H1 (cell line): ENCODE measurements at regions not wholly inside any gene's neighbourhood (a gene's known extent, or its start where the extent isn't known, plus 50 kb on each side); places are given as distances from the start of the nearest gene placed in this dataset.

Experiments
- CTCF ChIA-PET: fragments of 300-600 bp; sonication (Branson Sonifier 250); formaldehyde crosslinking; loops from one replicate; lab custom pipeline; 2021; ENCODE audit not compliant: partially characterized antibody; lab: Charles Lee
- POLR2A ChIA-PET: fragments of 300-600 bp; sonication (Branson Sonifier 250); formaldehyde crosslinking; loops from one replicate; lab custom pipeline; 2021; ENCODE audit warnings: inconsistent platforms; ENCODE audit not compliant: partially characterized antibody; lab: Charles Lee
- DNase-seq, 2 experiments: peaks; one replicate each; pipeline versions ENCODE4 v3.0.0 to v3.0.0-alpha.2; 2010 to 2022; ENCODE audit warnings: low spot score in 2 of 2, low read depth in 1 of 2, mixed read lengths in 1 of 2
- FAIRE-seq: peaks from 2 replicates; lab custom pipeline; 2011; peaks lifted over from hg19 to GRCh38; lab: Jason Lieb, UNC
- H2AFZ ChIP-seq: 2 replicates; pipeline ENCODE4 v1.8.1; 2012; ENCODE audit warnings: low read length, inconsistent platforms
- H2AK5ac ChIP-seq: 2 replicates; pipeline ENCODE4 v1.6.1; 2013; ENCODE audit warnings: low read depth, low read length
- H2BK120ac ChIP-seq: replicated peaks from 2 replicates; pipeline ENCODE3; 2013; ENCODE audit warnings: low read depth, low read length, inconsistent platforms
- H2BK12ac ChIP-seq: 2 replicates; pipeline ENCODE4 v1.6.1; 2013; ENCODE audit warnings: low read depth, low read length
- H2BK15ac ChIP-seq: 2 replicates; pipeline ENCODE4 v1.6.1; 2013; ENCODE audit warnings: low read length
- H2BK20ac ChIP-seq: 2 replicates; pipeline ENCODE4 v1.6.1; 2013; ENCODE audit warnings: low read length
- H2BK5ac ChIP-seq: 2 replicates; pipeline ENCODE4 v1.6.1; 2013; ENCODE audit warnings: low read depth, low read length
- H3K14ac ChIP-seq: 2 replicates; pipeline ENCODE4 v1.6.1; 2013; ENCODE audit warnings: inconsistent platforms; ENCODE audit not compliant: insufficient read length
- H3K18ac ChIP-seq: 2 replicates; pipeline ENCODE4 v1.6.1; 2013; ENCODE audit warnings: low read length; ENCODE audit errors: extremely low read depth
- H3K23ac ChIP-seq: 2 replicates; pipeline ENCODE4 v1.6.1; 2013; ENCODE audit warnings: inconsistent platforms; ENCODE audit not compliant: insufficient read length
- H3K23me2 ChIP-seq: 2 replicates; pipeline ENCODE4 v1.6.1; 2013; ENCODE audit warnings: low read depth, low read length
- H3K27ac ChIP-seq: 2 replicates; pipeline ENCODE4 v1.6.1; 2011; ENCODE audit warnings: low read depth, low read length, inconsistent platforms
- H3K27me3 ChIP-seq, 4 experiments: replicated peaks in 1 of 4; 1 replicate in 1 of 4; 2 replicates in 3 of 4; pipeline versions ENCODE4 v1.6.1 to v1.8.1; 2011 to 2013; ENCODE audit warnings: low read length in 3 of 4, mild to moderate bottlenecking in 3 of 4, inconsistent platforms in 2 of 4, mixed read lengths in 2 of 4, moderate library complexity in 1 of 4; ENCODE audit not compliant: control insufficient read depth in 3 of 4, insufficient read depth in 3 of 4; ENCODE audit errors: extremely low read depth in 1 of 4
- H3K36me3 ChIP-seq, 4 experiments: 2 replicates each; pipeline versions ENCODE4 v1.6.1 to v1.8.1; 2011 to 2013; ENCODE audit warnings: mild to moderate bottlenecking in 4 of 4, low read length in 3 of 4, moderate library complexity in 2 of 4, control low read depth in 1 of 4, inconsistent platforms in 1 of 4; ENCODE audit not compliant: insufficient read depth in 4 of 4, control insufficient read depth in 2 of 4
- H3K4ac ChIP-seq: replicated peaks from 2 replicates; pipeline ENCODE3; 2013; ENCODE audit warnings: low read length, low read depth, mixed read lengths, inconsistent platforms; ENCODE audit not compliant: insufficient read length
- H3K4me1 ChIP-seq, 4 experiments: replicated peaks in 1 of 4; 1 replicate in 1 of 4; 2 replicates in 3 of 4; pipeline versions ENCODE4 v1.6.1 to v1.8.1; 2011 to 2013; ENCODE audit warnings: low read length in 3 of 4, inconsistent platforms in 2 of 4, mixed read lengths in 1 of 4; ENCODE audit not compliant: insufficient read depth in 4 of 4, control insufficient read depth in 3 of 4
- H3K4me2 ChIP-seq, 2 experiments: 2 replicates each; pipeline versions ENCODE4 v1.6.1 to v1.8.1; 2011 to 2013; ENCODE audit warnings: low read depth in 2 of 2, low read length in 2 of 2, control low read depth in 1 of 2, inconsistent platforms in 1 of 2, mild to moderate bottlenecking in 1 of 2; ENCODE audit not compliant: insufficient read depth in 1 of 2
- H3K4me3 ChIP-seq, 4 experiments: fragments of 200-600, 300-600 bp in 1 of 4; sonication (generic), shearing (Covaris generic), sonication (Bioruptor Twin) in 1 of 4; 2 replicates each; pipeline versions ENCODE4 v1.5.1 to v1.8.1; 2011 to 2016; ENCODE audit warnings: low read length in 4 of 4, low read depth in 3 of 4, control low read depth in 2 of 4, inconsistent platforms in 2 of 4, mild to moderate bottlenecking in 2 of 4, mixed read lengths in 1 of 4, moderate library complexity in 1 of 4; ENCODE audit not compliant: insufficient read depth in 2 of 4; ENCODE audit errors: extremely low read depth in 1 of 4
- H3K56ac ChIP-seq: replicated peaks from 2 replicates; pipeline ENCODE3; 2013; ENCODE audit warnings: low read depth, mild to moderate bottlenecking, mixed read lengths, low read length, inconsistent platforms; ENCODE audit not compliant: insufficient read length
- H3K79me1 ChIP-seq: 2 replicates; pipeline ENCODE4 v1.6.1; 2013; ENCODE audit warnings: low read depth, low read length, control low read depth
- H3K79me2 ChIP-seq, 2 experiments: 2 replicates each; pipeline versions ENCODE4 v1.6.1 to v1.8.1; 2012 to 2013; ENCODE audit warnings: low read length in 2 of 2, mild to moderate bottlenecking in 2 of 2, inconsistent platforms in 1 of 2; ENCODE audit not compliant: insufficient read depth in 2 of 2, control insufficient read depth in 1 of 2
- H3K9ac ChIP-seq, 4 experiments: replicated peaks in 1 of 4; 1 replicate in 1 of 4; 2 replicates in 3 of 4; pipeline versions ENCODE4 v1.6.1 to v1.8.1; 2011 to 2013; ENCODE audit warnings: low read depth in 3 of 4, low read length in 3 of 4, control low read depth in 2 of 4, mild to moderate bottlenecking in 2 of 4, moderate library complexity in 2 of 4, inconsistent platforms in 1 of 4; ENCODE audit errors: extremely low read depth in 1 of 4
- H3K9me3 ChIP-seq, 2 experiments: 2 replicates each; pipeline versions ENCODE4 v1.6.1 to v1.8.1; 2012 to 2013; ENCODE audit warnings: mild to moderate bottlenecking in 2 of 2, moderate library complexity in 2 of 2, control low read depth in 1 of 2, inconsistent platforms in 1 of 2, low read depth in 1 of 2, low read length in 1 of 2, mixed read lengths in 1 of 2; ENCODE audit not compliant: insufficient read depth in 2 of 2
- H4K20me1 ChIP-seq, 2 experiments: replicated peaks in 1 of 2; 2 replicates each; pipeline versions ENCODE3 to v1.8.1; 2011 to 2013; ENCODE audit warnings: inconsistent platforms in 2 of 2, low read length in 2 of 2, mild to moderate bottlenecking in 1 of 2; ENCODE audit not compliant: insufficient read depth in 2 of 2, control insufficient read depth in 1 of 2
- H4K5ac ChIP-seq: 2 replicates; pipeline ENCODE4 v1.6.1; 2013; ENCODE audit warnings: low read length, low read depth, mixed read lengths, inconsistent platforms; ENCODE audit not compliant: insufficient read length
- H4K8ac ChIP-seq: 2 replicates; pipeline ENCODE4 v1.8.0; 2013; ENCODE audit warnings: mild to moderate bottlenecking, moderate library complexity, low read length, inconsistent platforms; ENCODE audit not compliant: insufficient read depth; ENCODE audit errors: extremely low read depth
- H4K91ac ChIP-seq: replicated peaks from 2 replicates; pipeline ENCODE3; 2013; ENCODE audit warnings: low read length, mixed read lengths, inconsistent platforms; ENCODE audit not compliant: insufficient read length
- SRF ChIP-seq: IDR thresholded peaks from 2 replicates; pipeline ENCODE4 v1.6.1; 2011; ENCODE audit warnings: mild to moderate bottlenecking, low read depth, low read length, moderate library complexity
- WGBS, 2 experiments: shearing (Covaris generic) in 1 of 2; methylation state at CpG; one replicate each; pipeline versions ENCODE4 v1.1.6 to v1.1.7; 2013 to 2015; ENCODE audit warnings: low lambda C conversion rate in 2 of 2, mixed read lengths in 2 of 2, inconsistent platforms in 1 of 2, low coverage in 1 of 2, missing lambda C conversion rate in 1 of 2; ENCODE audit not compliant: insufficient replicate concordance in 2 of 2, insufficient coverage in 1 of 2, insufficient read length in 1 of 2; ENCODE audit errors: extremely low coverage in 1 of 2, missing lambda C conversion rate in 1 of 2; 5-methylcytosine and 5-hydroxymethylcytosine counted together
- TF ChIP-seq, protein P1 (sequence below): IDR thresholded peaks from 2 replicates; pipeline ENCODE4 v1.6.1; 2012; ENCODE audit warnings: low read length, inconsistent platforms

DNA sequence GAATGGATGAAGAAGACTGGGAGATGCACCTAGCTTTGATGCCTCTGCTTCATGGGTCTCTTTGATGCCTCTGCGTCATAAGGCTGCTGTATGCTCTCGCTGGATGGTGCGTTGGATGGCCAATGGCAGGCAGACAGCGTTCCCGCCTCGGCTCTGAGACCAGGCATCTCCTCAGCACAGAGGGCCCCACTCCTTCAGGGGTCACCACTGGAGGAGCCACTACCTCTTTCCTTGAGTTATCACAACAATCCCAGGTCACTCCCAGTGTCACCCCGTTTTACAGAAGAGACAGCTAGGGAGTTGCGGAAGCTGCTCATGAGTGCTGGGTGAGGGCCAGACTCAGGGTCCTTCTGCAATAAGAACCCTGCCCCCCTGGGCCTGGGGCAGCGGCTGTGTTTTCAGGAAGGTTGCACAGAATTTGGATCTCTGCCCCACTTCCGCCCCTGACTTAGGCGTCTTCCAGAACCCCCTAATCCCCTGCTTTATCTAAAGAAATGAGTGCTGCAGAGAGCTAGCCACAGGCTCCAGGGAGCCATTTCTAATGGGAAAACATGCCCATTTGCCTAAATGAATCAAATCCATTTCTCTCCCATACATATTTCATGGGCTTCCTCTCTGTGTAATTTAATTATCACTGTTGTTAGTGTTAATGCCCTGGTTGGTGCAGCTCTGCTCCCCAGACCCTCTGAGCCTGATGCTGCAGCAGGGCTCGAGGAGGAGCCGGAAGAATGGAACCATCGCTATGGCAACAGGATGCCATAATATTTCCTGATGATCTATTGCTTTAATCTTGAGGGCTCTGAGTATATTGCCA is 131.8 kb upstream of the HS6ST1 start:
- no peak overlapping the region for H3K27ac ChIP-seq

More for the DNA sequence above, 131.8 kb upstream of the HS6ST1 start:
- no peak overlapping the region for H3K23ac ChIP-seq
- no peak overlapping the region for H2BK5ac ChIP-seq
- no peaks in the 10 kb centered on the region for H3K79me2 ChIP-seq
- no peak overlapping the region for H2AFZ ChIP-seq
- no peak overlapping the region for H2BK20ac ChIP-seq
- H3K9me3 ChIP-seq, result no peaks in the 10 kb centered on the region
- H2AK5ac ChIP-seq, result no peak overlapping the region
- no peak overlapping the region for H3K18ac ChIP-seq
- H3K56ac ChIP-seq, result no peak overlapping the region
- H3K27me3 ChIP-seq, result no peaks in the 10 kb centered on the region; a peak in 1 of 7 replicates
- H3K23me2 ChIP-seq, result peaks cover 4% of the 10 kb centered on the region; the same call in 1 of the 2 replicates
- WGBS, 2 experiments, result 89% methylated on average over 14 of the region's 14 CpGs; no CpG with 5 or more reads in 1 of the 2 experiments
- DNase-seq, result peak in 1 of 2 experiments; percentile 39
- no peak overlapping the region for H3K4ac ChIP-seq
- H4K5ac ChIP-seq, result no peak overlapping the region
- no peak for TF ChIP-seq SRF
- TF ChIP-seq, protein P1, sequence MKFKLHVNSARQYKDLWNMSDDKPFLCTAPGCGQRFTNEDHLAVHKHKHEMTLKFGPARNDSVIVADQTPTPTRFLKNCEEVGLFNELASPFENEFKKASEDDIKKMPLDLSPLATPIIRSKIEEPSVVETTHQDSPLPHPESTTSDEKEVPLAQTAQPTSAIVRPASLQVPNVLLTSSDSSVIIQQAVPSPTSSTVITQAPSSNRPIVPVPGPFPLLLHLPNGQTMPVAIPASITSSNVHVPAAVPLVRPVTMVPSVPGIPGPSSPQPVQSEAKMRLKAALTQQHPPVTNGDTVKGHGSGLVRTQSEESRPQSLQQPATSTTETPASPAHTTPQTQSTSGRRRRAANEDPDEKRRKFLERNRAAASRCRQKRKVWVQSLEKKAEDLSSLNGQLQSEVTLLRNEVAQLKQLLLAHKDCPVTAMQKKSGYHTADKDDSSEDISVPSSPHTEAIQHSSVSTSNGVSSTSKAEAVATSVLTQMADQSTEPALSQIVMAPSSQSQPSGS, result no peak
- TF ChIP-seq, all 59 proteins: peak for 0
- no peak overlapping the region for H3K9ac ChIP-seq
- H4K8ac ChIP-seq, result no peak overlapping the region
- no peak overlapping the region for H3K14ac ChIP-seq
- H3K4me3 ChIP-seq, result no peak overlapping the region
- FAIRE-seq, result no peak
- H3K36me3 ChIP-seq, result no peaks in the 10 kb centered on the region
- no peaks in the 10 kb centered on the region for H4K20me1 ChIP-seq
- H2BK12ac ChIP-seq, result no peak overlapping the region
- H2BK15ac ChIP-seq, result no peak overlapping the region
- H2BK120ac ChIP-seq, result no peak overlapping the region
- no peak overlapping the region for H4K91ac ChIP-seq
- no peak overlapping the region for H3K4me2 ChIP-seq
- CTCF ChIA-PET, result interaction anchor here (1.1 to 2.1 kb wide), 4 partner anchors 9 to 129 kb away, joined by 3 to 9 read pairs (median 3); no protein-coding TSS in a partner anchor
- POLR2A ChIA-PET, result no interaction called here
- no peaks in the 10 kb centered on the region for H3K79me1 ChIP-seq
- no peaks in the 10 kb centered on the region; a peak in 1 of 7 replicates for H3K4me1 ChIP-seq
